GM12878 (cell line): ENCODE measurements at regions not wholly inside any gene's neighbourhood (a gene's known extent, or its start where the extent isn't known, plus 50 kb on each side); places are given as distances from the start of the nearest gene placed in this dataset.

ENCODE experiments used
- ATAC-seq: fragments of 200-7000 bp; cut with Tn5 transposase; 3 replicates; pipeline ENCODE4 v1.9.1; 2020; ENCODE audit warnings: mild to moderate bottlenecking, moderate library complexity
- BruUV-seq: library from RNA; stranded (reverse); fragments of 400-500 nt; replicated peaks from 2 replicates; lab custom pipeline; 2021; lab: Mats Ljungman, UMichigan
- CTCF ChIA-PET: fragments of 300-600 bp; sonication (Branson Sonifier 250); formaldehyde crosslinking; extraction: SDS; loops from one replicate; lab custom pipeline; 2021; ENCODE audit warnings: inconsistent platforms; lab: Yijun Ruan, JAX
- POLR2A ChIA-PET: fragments of 350-600 bp; formaldehyde crosslinking; extraction: SDS; loops from one replicate; lab custom pipeline; 2021; ENCODE audit warnings: inconsistent platforms; lab: Charles Lee
- RAD21 ChIA-PET: fragments of 300-600 bp; sonication (Branson Sonifier 250); formaldehyde crosslinking; loops from one replicate; lab custom pipeline; 2023; ENCODE audit warnings: antibody characterized with exemption; ENCODE audit not compliant: unreplicated experiment; lab: Charles Lee
- SMC1A ChIA-PET: fragments of 300-600 bp; sonication (Branson Sonifier 250); formaldehyde crosslinking; loops from one replicate; lab custom pipeline; 2023; ENCODE audit not compliant: unreplicated experiment, uncharacterized antibody; lab: Charles Lee
- DNase-seq: peaks from one replicate; pipeline ENCODE4 v3.0.0-alpha.2; 2011; ENCODE audit warnings: low read depth, low spot score
- FAIRE-seq: peaks from 3 replicates; lab custom pipeline; 2011; peaks lifted over from hg19 to GRCh38; lab: Jason Lieb, UNC
- H2AFZ ChIP-seq: 2 replicates; pipeline ENCODE4 v1.6.0; 2011; ENCODE audit warnings: low read depth, low read length, control low read depth; ENCODE audit not compliant: control insufficient read depth
- H3K27ac ChIP-seq: 2 replicates; pipeline ENCODE4 v1.5.1; 2011; ENCODE audit warnings: control low read depth; ENCODE audit not compliant: control insufficient read depth, insufficient read depth
- H3K27me3 ChIP-seq, 2 experiments: replicated peaks in 1 of 2; 2 replicates each; pipeline versions ENCODE4 v1.6.0 to v1.6.1; 2011; ENCODE audit warnings: low read length in 1 of 2; ENCODE audit not compliant: control insufficient read depth in 2 of 2, insufficient read depth in 2 of 2
- H3K36me3 ChIP-seq, 2 experiments: 2 replicates each; pipeline ENCODE4 v1.5.1; 2011; ENCODE audit warnings: low read length in 1 of 2; ENCODE audit not compliant: control insufficient read depth in 2 of 2, insufficient read depth in 2 of 2
- H3K4me1 ChIP-seq: 2 replicates; pipeline ENCODE4 v1.6.1; 2011; ENCODE audit warnings: mild to moderate bottlenecking, low read length, moderate library complexity, mixed read lengths; ENCODE audit not compliant: control insufficient read depth, insufficient read depth
- H3K4me2 ChIP-seq: 2 replicates; pipeline ENCODE4 v1.6.0; 2011; ENCODE audit warnings: control low read depth; ENCODE audit not compliant: control insufficient read depth, insufficient read depth
- H3K4me3 ChIP-seq: fragments of 200-600 bp; sonication (generic); 2 replicates; pipeline ENCODE4 v1.5.1; 2016
- H3K79me2 ChIP-seq: 2 replicates; pipeline ENCODE4 v1.6.0; 2011; ENCODE audit warnings: low read length; ENCODE audit not compliant: control insufficient read depth, insufficient read depth
- H3K9ac ChIP-seq: 2 replicates; pipeline ENCODE4 v1.8.0; 2011; ENCODE audit warnings: low read length, control low read depth, mixed read lengths; ENCODE audit not compliant: control insufficient read depth, insufficient read depth
- H3K9me3 ChIP-seq: replicated peaks from 3 replicates; pipeline ENCODE4 v1.5.1; 2011; ENCODE audit warnings: mild to moderate bottlenecking, low read length; ENCODE audit not compliant: control insufficient read depth, insufficient read depth
- H4K20me1 ChIP-seq: 2 replicates; pipeline ENCODE4 v1.6.0; 2011; ENCODE audit not compliant: control insufficient read depth, insufficient read depth
- ATF7 ChIP-seq: fragments of 450-650 bp; IDR thresholded peaks from 2 replicates; pipeline ENCODE4 v1.6.1; 2016; ENCODE audit warnings: low read depth, mild to moderate bottlenecking
- BHLHE40 ChIP-seq, 2 experiments: fragments of 450-650 bp in 1 of 2; IDR thresholded peaks; 2 replicates each; pipeline ENCODE4 v1.6.1; 2011 to 2017; ENCODE audit warnings: low read depth in 2 of 2, borderline replicate concordance in 1 of 2, improper control_type of control experiment in 1 of 2, low read length in 1 of 2, mild to moderate bottlenecking in 1 of 2
- CBX3 ChIP-seq: fragments of 200-600 bp; sonication (generic); IDR thresholded peaks from 2 replicates; pipeline ENCODE4 v1.6.1; 2016; ENCODE audit warnings: low read depth, borderline replicate concordance
- CHD1 ChIP-seq: IDR thresholded peaks from 2 replicates; pipeline ENCODE4 v1.6.1; 2012; ENCODE audit warnings: low read depth, low read length, improper control_type of control experiment
- CHD4 ChIP-seq: fragments of 200-600 bp; sonication (generic); IDR thresholded peaks from 2 replicates; pipeline ENCODE4 v1.6.1; 2016; ENCODE audit warnings: mild to moderate bottlenecking
- CREB1 ChIP-seq: IDR thresholded peaks from 2 replicates; pipeline ENCODE4 v1.6.1; 2012; ENCODE audit warnings: low read depth, mild to moderate bottlenecking, inconsistent platforms
- CREM ChIP-seq: IDR thresholded peaks from 2 replicates; pipeline ENCODE4 v1.6.1; 2014; ENCODE audit warnings: antibody characterized with exemption, low read depth
- E2F8 ChIP-seq: fragments of 450-650 bp; IDR thresholded peaks from 2 replicates; pipeline ENCODE4 v1.6.1; 2018; ENCODE audit warnings: mild to moderate bottlenecking, low read depth, moderate library complexity; ENCODE audit not compliant: partially characterized antibody
- EGR1 ChIP-seq, 2 experiments: IDR thresholded peaks; 1 replicate in 1 of 2; 2 replicates in 1 of 2; pipeline ENCODE4 v1.6.1; 2011 to 2012; ENCODE audit warnings: low read depth in 2 of 2, low read length in 2 of 2, borderline replicate concordance in 1 of 2, mild to moderate bottlenecking in 1 of 2, moderate library complexity in 1 of 2
- EZH2 ChIP-seq: IDR thresholded peaks from 2 replicates; pipeline ENCODE4 v1.6.1; 2012; ENCODE audit warnings: low read depth, mild to moderate bottlenecking, control low read depth, inconsistent platforms, low read length, borderline replicate concordance; ENCODE audit not compliant: control insufficient read depth
- GATAD2B ChIP-seq: fragments of 450-650 bp; conservative IDR thresholded peaks from 2 replicates; pipeline ENCODE4 v1.6.1; 2017; ENCODE audit warnings: low read depth, mild to moderate bottlenecking, moderate library complexity
- HDAC2 ChIP-seq: fragments of 200-600 bp; sonication (generic); IDR thresholded peaks from 2 replicates; pipeline ENCODE4 v1.6.1; 2017
- HDGF ChIP-seq: fragments of 450-650 bp; IDR thresholded peaks from 2 replicates; pipeline ENCODE4 v1.6.1; 2016; ENCODE audit warnings: antibody characterized with exemption
- IKZF1 ChIP-seq: fragments of 450-650 bp; conservative IDR thresholded peaks from 2 replicates; pipeline ENCODE4 v1.6.1; 2017; ENCODE audit warnings: antibody characterized with exemption, mild to moderate bottlenecking
- MXI1 ChIP-seq: fragments of 150-350 bp; IDR thresholded peaks from 2 replicates; pipeline ENCODE4 v1.6.1; 2011; ENCODE audit warnings: low read depth, mild to moderate bottlenecking, inconsistent platforms, low read length, improper control_type of control experiment
- NFYA ChIP-seq: IDR thresholded peaks from 2 replicates; pipeline ENCODE4 v1.6.1; 2011; ENCODE audit warnings: low read depth, mild to moderate bottlenecking, low read length, improper control_type of control experiment, borderline replicate concordance
- POLR2AphosphoS2 ChIP-seq: IDR thresholded peaks from 2 replicates; pipeline ENCODE4 v1.6.1; 2011; ENCODE audit warnings: low read depth, mild to moderate bottlenecking, low read length, improper control_type of control experiment, moderate library complexity
- RBBP5 ChIP-seq: fragments of 200-600 bp; sonication (generic); conservative IDR thresholded peaks from 2 replicates; pipeline ENCODE4 v1.6.1; 2016
- TBL1XR1 ChIP-seq: IDR thresholded peaks from 2 replicates; pipeline ENCODE4 v1.6.1; 2012; ENCODE audit warnings: low read depth, low read length, improper control_type of control experiment
- WRNIP1 ChIP-seq: IDR thresholded peaks from 2 replicates; pipeline ENCODE4 v1.6.1; 2011; ENCODE audit warnings: low read depth, low read length, improper control_type of control experiment, borderline replicate concordance
- YBX1 ChIP-seq: fragments of 450-650 bp; IDR thresholded peaks from 2 replicates; pipeline ENCODE4 v1.6.1; 2016; ENCODE audit warnings: antibody characterized with exemption
- ZBTB4 ChIP-seq: fragments of 450-650 bp; formaldehyde crosslinking; IDR thresholded peaks from 2 replicates; pipeline ENCODE4 v1.4.0; 2022; ENCODE audit warnings: mild to moderate bottlenecking, moderate library complexity
- in situ Hi-C: fragments of 300-500 bp; cut with MboI; formaldehyde crosslinking; loops from 9 replicates; pipeline ENCODE4 v1.14.3; 2018; ENCODE audit warnings: mixed read lengths
- intact Hi-C: fragments of 100-400 bp; cut with micrococcal nuclease; formaldehyde crosslinking; loops from one replicate; pipeline ENCODE4 v1.14.2; 2022; ENCODE audit not compliant: unreplicated experiment

GRCh38 chr9:107704774-107705173 lies 215.2 kb upstream of the KLF4 start (continued):
- TF ChIP-seq NFYA: no peak
- no peak for TF ChIP-seq RBBP5
- no peak for TF ChIP-seq WRNIP1
- no peak for TF ChIP-seq E2F8
- TF ChIP-seq ATF7: no peak
- no peak for TF ChIP-seq CREM
- TF ChIP-seq GATAD2B: no peak

- ATAC-seq: no peak
- in situ Hi-C loops (no loop called here), intact Hi-C loops (no loop called here)
- Histone ChIP-seq H3K79me2 (no peaks in the 10 kb centered on the region), H2AFZ (no peak overlapping the region), H3K9me3 (no peaks in the 10 kb centered on the region), H3K36me3 (no peaks in the 10 kb centered on the region), H3K27me3 (no peaks in the 10 kb centered on the region; a peak in 1 of 4 replicates), H3K4me1 (no peaks in the 10 kb centered on the region), H3K27ac (no peak overlapping the region), H3K9ac (no peak overlapping the region), H4K20me1 (no peaks in the 10 kb centered on the region), H3K4me2 (no peak overlapping the region), H3K4me3 (no peak overlapping the region)
- RAD21 ChIA-PET: no interaction called here
- BruUV-seq: no TSS peak
- TF ChIP-seq CREB1 (no peak), TBL1XR1 (no peak), HDAC2 (no peak), CHD4 (no peak), POLR2AphosphoS2 (no peak), CHD1 (no peak), BHLHE40 (IDR thresholded peaks at IDR 0.05; ENCODE audit: borderline replicate concordance in 1 of 2, low read depth in 2 of 2, low read length in 1 of 2) (no peak), IKZF1 (no peak), EZH2 (no peak), MXI1 (no peak), YBX1 (no peak), HDGF (no peak), NFYA (no peak), CBX3 (no peak), EGR1 (IDR thresholded peaks at IDR 0.05; ENCODE audit: borderline replicate concordance in 1 of 2, low read depth in 2 of 2, low read length in 2 of 2) (no peak), ZBTB4 (CRISPR knock-in tag) (no peak)
- FAIRE-seq: no peak
- POLR2A ChIA-PET: no interaction called here
- SMC1A ChIA-PET: no interaction called here
- DNase-seq: no peak
- CTCF ChIA-PET: no interaction called here
Observed at GRCh38 chr9:107703651-107704050, 214.1 kb upstream of the KLF4 start.
